ENCODE measurements at regions not wholly inside any gene's neighbourhood (a gene's known extent, or its start where the extent isn't known, plus 50 kb on each side); places are given as distances from the start of the nearest gene placed in this dataset.
"Not testable (repeated sequence)": the region's sequence is repeated elsewhere in the genome, so short reads cannot be mapped to it uniquely, and the experiment has no call there.

DNA sequence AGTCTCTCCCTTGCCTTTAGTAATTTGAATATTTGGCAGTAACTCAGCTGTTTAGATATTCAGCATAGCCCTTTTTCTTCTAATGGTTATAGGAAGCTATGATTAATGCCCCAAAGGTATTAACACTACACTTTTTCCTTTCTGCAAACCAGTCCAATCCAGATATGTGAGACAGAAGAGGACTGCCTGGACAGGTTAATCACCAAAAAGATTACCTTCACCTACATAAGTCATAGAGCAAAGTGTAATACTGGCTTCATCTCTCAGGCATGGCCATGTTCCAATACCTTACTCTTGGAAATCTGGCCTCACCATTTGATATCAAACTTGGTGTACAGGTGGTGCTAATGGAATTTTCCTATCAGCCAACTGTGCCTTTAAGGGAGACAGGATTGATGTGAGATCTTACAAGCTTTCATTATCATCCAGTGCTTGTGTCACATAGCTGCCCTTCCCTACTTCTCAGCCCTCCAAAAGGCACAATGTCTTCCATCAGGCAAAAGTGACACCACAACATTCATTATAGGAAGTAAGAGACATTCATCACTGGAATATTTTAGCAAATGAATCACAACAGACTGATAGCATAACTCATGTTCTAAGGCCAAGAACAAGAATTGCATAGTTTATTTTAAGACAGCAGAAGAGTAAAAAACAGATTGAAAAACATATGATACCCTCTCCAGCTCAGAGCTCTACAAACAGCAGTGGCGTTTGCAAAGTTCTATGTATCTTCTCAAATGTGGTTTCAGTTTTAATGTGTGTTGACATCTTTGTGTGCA lies 91.2 kb upstream of the PAM start:
- H3K4me3 Mint-ChIP-seq = no peak overlapping the region

DNA sequence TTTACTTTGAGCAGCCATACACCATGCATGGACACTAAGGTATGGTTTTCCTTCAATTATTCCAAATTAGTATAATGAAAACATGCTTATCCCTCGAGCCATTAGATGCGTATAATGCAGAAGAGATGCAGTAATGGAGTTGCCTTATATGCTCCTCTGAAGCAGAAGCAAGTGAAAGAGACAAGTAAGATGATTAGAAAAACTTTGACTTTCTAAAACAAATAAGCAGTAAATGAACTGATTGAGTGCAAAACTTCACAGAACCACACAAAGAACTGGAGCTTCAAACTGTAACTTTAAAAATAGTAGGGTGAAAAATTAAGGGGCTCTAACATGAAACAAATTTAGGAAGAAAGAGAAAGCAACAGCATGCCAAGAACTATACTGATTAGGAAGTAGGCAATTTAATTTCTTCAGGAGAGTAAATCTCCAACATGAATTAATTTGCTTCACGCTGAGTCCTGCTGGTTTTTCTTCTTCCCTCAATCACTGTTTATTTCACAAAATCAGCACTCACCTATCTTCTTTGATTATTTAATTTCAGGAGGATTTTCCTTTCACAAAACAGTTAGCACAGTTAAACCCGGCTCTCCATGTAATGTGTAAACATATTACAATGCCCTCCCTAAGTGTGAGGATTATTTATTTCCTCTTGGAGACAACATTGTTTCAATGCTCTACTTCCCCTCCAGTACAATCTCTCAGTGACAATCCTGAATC lies 90.3 kb upstream of the PAM start:
- POLR2A ChIA-PET = no interaction called here
- no peak overlapping the region for H3K27ac Mint-ChIP-seq
- CTCF ChIA-PET = interaction anchor here (0.6 to 2.2 kb wide), 2 partner anchors 17 to 51 kb away, joined by 3 to 9 read pairs; no protein-coding TSS in a partner anchor
- no peaks in the 10 kb centered on the region for H3K36me3 Mint-ChIP-seq (ENCODE audit: low read depth)
- no peaks in the 10 kb centered on the region for H3K4me1 Mint-ChIP-seq
- no peak overlapping the region for H3K4me3 Mint-ChIP-seq
- H3K9me3 Mint-ChIP-seq = no peaks in the 10 kb centered on the region
- DNase-seq = no peak
- no peaks in the 10 kb centered on the region for H3K27me3 Mint-ChIP-seq

More for the DNA sequence above, 91.2 kb upstream of the PAM start:
- Mint-ChIP-seq H3K27ac (no peak overlapping the region), H3K4me1 (no peaks in the 10 kb centered on the region), H3K9me3 (no peaks in the 10 kb centered on the region), H3K27me3 (no peaks in the 10 kb centered on the region), H3K36me3 (ENCODE audit: low read depth) (no peaks in the 10 kb centered on the region)
- DNase-seq = no peak
- ChIA-PET CTCF (interaction anchor here (2.2 kb wide), 1 partner anchor 18 kb away, joined by 9 read pairs; no protein-coding TSS in a partner anchor), POLR2A (no interaction called here)

DNA sequence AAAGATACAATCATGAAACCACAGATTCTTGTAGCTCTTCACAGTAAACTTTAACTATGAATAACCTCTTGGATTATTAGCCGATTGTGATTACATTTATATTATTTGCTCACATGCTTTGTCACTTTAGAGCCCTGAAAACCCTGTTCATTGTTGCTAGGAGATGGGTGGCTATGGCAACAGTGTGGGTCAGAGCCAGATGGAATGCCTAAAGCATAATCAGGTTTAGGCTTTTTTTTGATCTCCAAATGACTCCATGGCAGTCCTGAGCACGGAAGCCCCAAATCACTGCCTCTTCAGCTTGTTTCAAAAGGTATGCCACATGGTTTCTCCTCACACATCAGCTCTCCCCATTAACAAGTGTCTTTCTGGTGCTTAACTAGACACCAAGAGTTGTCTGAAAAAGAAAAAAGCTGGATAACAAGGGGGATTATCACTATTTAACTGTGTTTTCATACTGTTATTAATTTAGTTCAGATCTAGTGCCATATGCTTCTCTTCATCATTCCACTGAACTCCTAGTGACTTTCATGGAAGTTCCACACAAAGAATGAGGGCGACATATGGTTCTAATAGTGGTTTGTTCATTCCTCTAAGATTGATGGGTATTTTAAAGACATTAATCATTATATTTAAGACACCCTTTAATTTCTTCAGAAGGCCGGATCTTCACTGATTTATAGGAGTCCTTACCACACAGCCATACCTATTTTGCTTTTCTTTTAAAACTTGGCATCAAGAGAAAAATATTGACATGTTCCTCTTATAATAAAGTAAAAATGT lies 88.8 kb upstream of the PAM start:
- Mint-ChIP-seq H3K27ac (no peak overlapping the region), H3K9me3 (no peaks in the 10 kb centered on the region), H3K36me3 (ENCODE audit: low read depth) (no peaks in the 10 kb centered on the region), H3K4me1 (no peaks in the 10 kb centered on the region), H3K4me3 (no peak overlapping the region), H3K27me3 (peaks cover 1% of the 10 kb centered on the region)
- POLR2A ChIA-PET = no interaction called here
- DNase-seq = no peak
- CTCF ChIA-PET = no interaction called here

DNA sequence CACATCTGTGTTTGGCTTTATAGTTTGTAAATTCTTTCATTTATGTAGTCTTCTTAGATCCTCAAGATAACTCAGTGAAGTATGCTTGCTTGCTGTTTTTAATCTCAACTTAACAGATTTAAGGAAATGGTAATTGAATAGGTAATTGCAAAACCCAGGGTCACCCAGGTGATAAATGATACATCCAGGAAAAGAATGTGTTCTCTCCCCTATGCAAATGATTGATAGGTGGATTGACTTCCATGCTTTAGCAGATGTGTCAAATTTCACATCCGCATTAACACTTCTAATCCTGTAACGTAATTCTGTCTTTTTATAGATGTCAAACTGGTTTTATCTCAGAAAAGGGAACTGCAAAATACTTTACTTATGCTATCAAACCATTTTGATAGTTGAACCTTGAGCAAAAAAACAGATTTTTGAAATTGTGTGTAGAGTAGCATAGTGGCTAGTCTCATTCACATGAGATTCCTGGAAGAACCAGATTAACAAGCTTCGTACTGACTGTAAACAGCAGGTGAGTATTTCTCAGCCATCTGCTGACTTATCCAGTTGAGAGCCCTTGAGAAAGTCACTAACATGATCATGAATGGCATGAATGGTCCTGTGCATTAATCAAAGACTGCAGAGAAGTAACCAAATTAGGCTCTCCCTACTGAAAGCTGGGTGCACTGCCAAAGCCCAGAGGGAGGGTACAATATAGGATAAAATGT lies 86.7 kb upstream of the PAM start:
- H3K27ac Mint-ChIP-seq = no peak overlapping the region
- no peak for DNase-seq
- no peaks in the 10 kb centered on the region for H3K9me3 Mint-ChIP-seq
- no peak overlapping the region for H3K4me3 Mint-ChIP-seq
- no peaks in the 10 kb centered on the region for H3K4me1 Mint-ChIP-seq
- no peaks in the 10 kb centered on the region for H3K36me3 Mint-ChIP-seq (ENCODE audit: low read depth)
- POLR2A ChIA-PET = no interaction called here
- H3K27me3 Mint-ChIP-seq = peaks cover 1% of the 10 kb centered on the region
- CTCF ChIA-PET = no interaction called here

DNA sequence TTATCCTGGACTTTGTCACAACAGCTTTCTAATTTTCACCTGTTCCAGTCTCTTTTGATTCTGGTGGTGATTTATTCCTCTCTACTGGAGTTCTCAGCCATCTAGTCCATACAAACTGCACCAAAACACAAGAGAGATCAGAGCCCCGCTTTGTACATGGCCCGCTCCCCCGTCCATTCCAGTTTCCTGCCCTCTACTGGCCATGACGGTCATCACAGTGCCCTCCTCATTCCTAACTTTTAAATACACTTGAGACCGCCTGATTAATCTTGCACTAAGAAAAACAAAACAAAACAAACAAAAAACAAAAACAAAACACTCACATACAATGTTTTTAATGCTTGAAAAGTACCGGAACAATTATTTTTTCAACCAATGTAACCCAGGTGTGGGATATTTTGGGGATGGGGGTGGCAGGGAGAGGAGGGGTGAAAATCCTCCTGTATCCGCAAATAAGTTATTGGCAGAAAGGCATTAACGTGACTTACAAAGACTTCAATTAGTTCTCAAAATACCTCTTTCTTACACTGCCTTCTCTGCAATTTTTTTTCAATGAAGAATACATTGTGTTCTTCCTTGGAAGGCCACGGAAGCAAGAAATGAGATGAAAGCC lies 84.8 kb upstream of the PAM start:
- Mint-ChIP-seq H3K36me3 (ENCODE audit: low read depth) (no peaks in the 10 kb centered on the region), H3K9me3 (no peaks in the 10 kb centered on the region), H3K27ac (no peak overlapping the region), H3K4me3 (no peak overlapping the region), H3K4me1 (no peaks in the 10 kb centered on the region), H3K27me3 (peaks cover 1% of the 10 kb centered on the region)
- DNase-seq = no peak
- ChIA-PET POLR2A (no interaction called here), CTCF (no interaction called here)

DNA sequence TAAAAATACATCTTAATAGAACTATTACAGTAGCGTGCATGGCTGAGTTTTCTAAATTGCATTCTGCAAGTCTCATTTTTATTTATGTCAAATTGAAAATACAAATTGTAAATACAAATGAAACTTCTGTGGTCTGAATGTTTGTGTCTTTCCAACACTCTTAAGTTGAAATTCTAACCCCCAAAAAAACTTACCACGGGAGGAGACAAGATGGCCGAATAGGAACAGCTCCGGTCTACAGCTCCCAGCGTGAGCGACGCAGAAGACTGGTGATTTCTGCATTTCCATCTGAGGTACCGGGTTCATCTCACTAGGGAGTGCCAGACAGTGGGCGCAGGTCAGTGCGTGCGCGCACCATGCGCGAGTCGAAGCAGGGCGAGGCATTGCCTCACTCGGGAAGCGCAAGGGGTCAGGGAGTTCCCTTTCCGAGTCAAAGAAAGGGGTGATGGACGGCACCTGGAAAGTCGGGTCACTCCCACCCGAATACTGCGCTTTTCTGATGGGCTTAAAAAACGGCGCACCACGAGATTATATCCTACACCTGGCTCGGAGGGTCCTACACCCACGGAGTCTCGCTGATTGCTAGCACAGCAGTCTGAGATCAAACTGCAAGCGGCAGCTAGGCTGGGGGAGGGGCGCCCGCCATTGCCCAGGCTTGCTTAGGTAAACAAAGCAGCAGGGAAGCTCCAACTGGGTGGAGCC lies 83.9 kb upstream of the PAM start:
- H3K27ac Mint-ChIP-seq; H3K9me3 Mint-ChIP-seq; H3K4me1 Mint-ChIP-seq; CTCF ChIA-PET; H3K4me3 Mint-ChIP-seq; POLR2A ChIA-PET; DNase-seq; H3K27me3 Mint-ChIP-seq; H3K36me3 Mint-ChIP-seq (ENCODE audit: low read depth): not testable (repeated sequence)

DNA sequence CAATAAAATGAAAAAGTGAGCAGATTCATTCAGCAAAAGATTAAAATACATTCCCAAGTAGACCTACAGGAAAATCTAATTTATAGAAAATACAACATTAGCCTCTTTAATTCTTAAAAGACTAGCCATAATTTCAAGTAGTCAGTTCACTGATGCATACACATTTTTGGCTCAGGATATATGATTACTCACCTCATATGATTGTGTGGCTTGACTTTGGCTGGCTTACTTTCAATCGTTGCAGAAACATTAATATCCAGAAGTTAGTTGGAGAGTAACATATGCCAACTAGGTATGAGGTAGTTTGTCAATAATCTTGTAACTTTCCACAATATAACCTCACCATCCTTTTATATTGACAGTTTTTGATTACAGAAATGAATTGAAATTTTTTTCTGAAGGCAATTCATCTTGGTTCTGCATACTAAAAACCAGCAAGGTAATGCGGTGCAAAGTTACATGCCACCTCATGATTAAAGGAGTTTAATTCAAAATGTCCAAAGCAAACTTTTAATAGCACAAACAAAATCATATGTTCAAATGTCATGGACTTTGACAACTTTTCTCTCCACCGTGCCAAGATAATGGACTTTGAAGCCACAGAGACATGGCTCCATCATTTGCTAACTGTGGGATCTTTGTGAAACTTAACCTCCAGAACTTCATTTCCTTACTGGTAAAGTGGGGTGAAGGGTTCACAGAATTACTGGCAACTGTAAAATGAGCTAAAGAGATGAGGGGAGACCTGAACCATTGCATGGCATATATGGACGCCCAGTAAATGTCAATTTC lies 76.6 kb upstream of the PAM start:
- H3K9me3 Mint-ChIP-seq = no peaks in the 10 kb centered on the region
- H3K27me3 Mint-ChIP-seq = peaks cover 5% of the 10 kb centered on the region
- no peaks in the 10 kb centered on the region for H3K36me3 Mint-ChIP-seq (ENCODE audit: low read depth)
- CTCF ChIA-PET = no interaction called here
- H3K27ac Mint-ChIP-seq = no peak overlapping the region
- H3K4me3 Mint-ChIP-seq = no peak overlapping the region
- POLR2A ChIA-PET = no interaction called here
- DNase-seq = no peak
- H3K4me1 Mint-ChIP-seq = no peaks in the 10 kb centered on the region

DNA sequence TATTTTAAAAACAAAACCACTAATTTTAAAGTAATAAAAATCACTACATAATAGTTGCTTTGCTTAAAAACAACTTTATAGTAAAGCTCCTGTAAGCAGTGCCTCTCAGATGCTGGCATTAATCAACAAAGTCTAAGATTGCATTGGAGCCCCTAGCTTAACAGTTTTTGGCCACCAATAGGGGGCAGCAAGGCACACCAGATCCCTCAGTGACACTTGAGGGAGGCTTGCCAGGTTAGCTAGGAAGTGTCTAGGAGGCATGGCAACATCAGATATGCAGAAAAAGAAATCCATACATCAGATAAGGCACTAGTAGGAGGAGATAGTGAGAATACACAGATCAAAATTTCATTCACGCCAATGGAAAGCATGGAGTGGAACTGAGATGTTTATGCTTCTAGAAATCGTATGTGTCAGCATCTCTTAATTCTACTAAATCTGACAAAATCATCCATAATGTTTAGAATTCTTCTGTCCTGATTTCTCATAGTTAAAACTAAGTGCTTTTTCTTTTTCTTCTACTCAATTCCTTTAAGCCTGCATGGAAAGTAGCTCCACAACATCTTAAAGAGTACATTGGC lies 73.6 kb upstream of the PAM start:
- no peaks in the 10 kb centered on the region for H3K36me3 Mint-ChIP-seq (ENCODE audit: low read depth)
- no peaks in the 10 kb centered on the region for H3K9me3 Mint-ChIP-seq
- no peak overlapping the region for H3K4me3 Mint-ChIP-seq
- peaks cover 5% of the 10 kb centered on the region for H3K27me3 Mint-ChIP-seq
- no peaks in the 10 kb centered on the region for H3K4me1 Mint-ChIP-seq
- no peak overlapping the region for H3K27ac Mint-ChIP-seq
- ChIA-PET CTCF (interaction anchor here (0.5 to 2.4 kb wide), 26 partner anchors 9 to 570 kb away, joined by 3 to 11 read pairs (median 4); partner anchors contain the start of gene PPIP5K2), POLR2A (interaction anchor here (0.9 kb wide), 1 partner anchor 100 kb away, joined by 3 read pairs; no protein-coding TSS in a partner anchor)
- peak; percentile 59 for DNase-seq

DNA sequence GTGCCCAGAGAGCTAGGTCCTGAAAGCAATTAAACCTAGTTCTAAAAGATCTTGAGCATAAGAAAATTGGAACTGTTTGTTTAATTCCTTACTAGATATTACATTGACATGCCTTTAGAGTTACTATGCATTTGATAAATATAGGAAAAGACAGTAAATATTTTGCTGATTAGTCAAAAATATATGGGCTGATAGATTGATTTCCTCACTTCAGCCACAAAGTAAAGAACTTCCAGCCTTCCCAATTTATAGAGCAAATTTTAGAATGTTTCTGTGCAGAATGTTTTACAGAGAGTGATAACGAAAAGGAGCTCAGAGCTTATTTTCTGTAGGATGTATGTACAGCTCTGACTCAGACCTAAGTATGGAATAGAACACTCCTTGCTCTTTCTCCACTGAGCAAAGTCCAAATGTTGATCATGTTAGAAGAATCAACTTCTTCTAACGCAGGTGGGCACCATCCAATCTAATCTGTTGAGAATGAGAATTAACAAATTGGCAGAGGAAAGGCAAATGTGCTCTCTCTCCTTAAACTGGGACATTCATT lies 72.9 kb upstream of the PAM start:
- H3K27me3 Mint-ChIP-seq = peaks cover 5% of the 10 kb centered on the region
- no peaks in the 10 kb centered on the region for H3K9me3 Mint-ChIP-seq
- H3K4me3 Mint-ChIP-seq = no peak overlapping the region
- no peak overlapping the region for H3K27ac Mint-ChIP-seq
- POLR2A ChIA-PET = no interaction called here
- H3K4me1 Mint-ChIP-seq = no peaks in the 10 kb centered on the region
- no peaks in the 10 kb centered on the region for H3K36me3 Mint-ChIP-seq (ENCODE audit: low read depth)
- DNase-seq = no peak
- CTCF ChIA-PET = interaction anchor here (0.7 to 2.4 kb wide), 22 partner anchors 8 to 543 kb away, joined by 3 to 11 read pairs (median 4); partner anchors contain the start of gene PPIP5K2

DNA sequence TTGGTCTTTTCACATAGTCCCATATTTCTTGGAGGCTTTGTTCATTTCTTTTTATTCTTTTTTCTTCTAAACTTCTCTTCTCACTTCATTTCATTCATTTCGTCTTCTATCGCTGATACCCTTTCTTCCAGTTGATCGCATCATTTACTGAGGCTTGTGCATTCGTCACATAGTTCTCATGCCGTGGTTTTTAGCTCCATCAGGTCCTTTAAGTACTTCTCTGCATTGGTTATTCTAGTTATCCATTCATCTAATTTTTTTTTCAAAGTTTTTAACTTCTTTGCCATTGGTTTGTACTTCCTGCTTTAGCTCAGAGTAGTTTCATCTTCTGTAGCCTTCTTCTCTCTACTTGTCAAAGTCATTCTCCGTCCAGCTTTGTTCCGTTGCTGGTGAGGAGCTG lies 67.0 kb upstream of the PAM start:
- H3K36me3 Mint-ChIP-seq (ENCODE audit: low read depth); H3K4me1 Mint-ChIP-seq; H3K27ac Mint-ChIP-seq; CTCF ChIA-PET; H3K4me3 Mint-ChIP-seq; DNase-seq; H3K27me3 Mint-ChIP-seq; POLR2A ChIA-PET; H3K9me3 Mint-ChIP-seq: not testable (repeated sequence)

DNA sequence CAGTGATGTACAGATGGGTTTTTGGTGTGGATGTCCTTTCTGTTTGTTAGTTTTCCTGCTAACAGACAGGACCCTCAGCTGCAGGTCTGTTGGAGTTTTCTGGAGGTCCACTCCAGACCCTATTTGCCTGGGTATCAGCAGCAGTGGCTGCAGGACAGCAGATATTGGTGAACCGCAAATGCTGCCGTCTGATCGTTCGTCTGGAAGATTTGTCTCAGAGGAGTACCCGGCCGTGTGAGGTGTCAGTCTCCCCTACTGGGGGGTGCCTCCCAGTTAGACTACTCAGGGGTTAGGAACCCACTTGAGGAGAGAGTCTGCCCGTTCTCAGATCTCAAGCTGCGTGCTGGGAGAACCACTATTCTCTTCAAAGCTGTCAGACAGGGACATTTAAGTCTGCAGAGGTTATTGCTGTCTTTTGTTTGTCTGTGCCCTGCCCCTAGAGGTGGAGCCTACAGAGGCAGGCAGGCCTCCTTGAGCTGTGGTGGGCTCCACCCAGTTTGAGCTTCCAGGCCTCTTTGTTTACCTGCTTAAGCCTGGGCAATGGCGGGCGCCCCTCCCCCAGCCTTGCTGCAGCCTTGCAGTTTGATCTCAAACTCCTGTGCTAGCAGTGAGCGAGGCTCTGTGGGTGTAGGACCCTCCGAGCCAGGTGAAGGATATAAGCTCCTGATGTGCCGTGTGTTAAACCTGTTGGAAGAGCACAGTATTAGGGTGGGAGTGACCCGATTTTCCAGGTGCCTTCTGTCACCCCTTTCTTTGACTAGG lies 66.3 kb upstream of the PAM start:
- H3K27ac Mint-ChIP-seq; H3K27me3 Mint-ChIP-seq; DNase-seq; CTCF ChIA-PET; H3K4me3 Mint-ChIP-seq; H3K4me1 Mint-ChIP-seq; H3K9me3 Mint-ChIP-seq; POLR2A ChIA-PET; H3K36me3 Mint-ChIP-seq (ENCODE audit: low read depth): not testable (repeated sequence)
